NCI-H1048 (cell line): ENCODE measurements at regions not wholly inside any gene's neighbourhood (a gene's known extent, or its start where the extent isn't known, plus 50 kb on each side); places are given as distances from the start of the nearest gene placed in this dataset.

ENCODE experiments used
- DNase-seq: peaks from one replicate; lab custom pipeline; 2025; lab: John Stamatoyannopoulos, UW

DNA sequence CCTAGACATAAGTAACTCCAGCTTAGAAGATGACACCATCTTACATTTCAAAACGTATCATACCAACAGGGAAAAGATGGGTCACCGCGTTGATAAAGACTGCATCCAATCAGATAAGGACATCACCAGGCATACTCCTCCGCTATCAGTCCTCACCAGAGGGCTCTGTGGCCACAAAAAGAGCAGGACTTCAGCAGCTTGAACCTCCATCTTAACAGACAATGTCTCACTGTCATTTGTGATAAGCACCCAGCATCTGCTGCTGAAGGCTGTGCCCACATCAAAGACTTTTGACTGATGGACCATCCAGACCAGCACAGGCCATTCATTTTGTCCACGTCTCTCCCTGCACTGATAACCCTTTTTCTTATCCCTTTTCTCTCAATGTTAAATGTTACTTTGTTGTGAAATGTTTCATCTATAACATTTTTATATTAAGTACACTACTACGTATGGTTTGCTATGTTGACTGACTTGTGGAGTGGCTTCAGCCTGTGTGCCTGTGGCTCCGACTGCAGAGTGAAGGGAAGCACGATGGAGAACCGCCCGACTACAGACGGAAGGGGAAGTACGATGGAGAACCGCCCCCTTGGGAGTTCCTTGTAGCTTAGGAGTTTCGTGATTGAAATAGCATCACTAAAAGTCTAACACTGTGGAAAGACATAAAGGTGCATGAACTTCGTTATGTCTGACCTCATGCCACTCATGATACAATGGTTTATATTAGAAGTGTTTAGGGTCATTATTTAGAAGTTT lies 595.4 kb upstream of the AGA start:
- DNase-seq, result no peak

DNA sequence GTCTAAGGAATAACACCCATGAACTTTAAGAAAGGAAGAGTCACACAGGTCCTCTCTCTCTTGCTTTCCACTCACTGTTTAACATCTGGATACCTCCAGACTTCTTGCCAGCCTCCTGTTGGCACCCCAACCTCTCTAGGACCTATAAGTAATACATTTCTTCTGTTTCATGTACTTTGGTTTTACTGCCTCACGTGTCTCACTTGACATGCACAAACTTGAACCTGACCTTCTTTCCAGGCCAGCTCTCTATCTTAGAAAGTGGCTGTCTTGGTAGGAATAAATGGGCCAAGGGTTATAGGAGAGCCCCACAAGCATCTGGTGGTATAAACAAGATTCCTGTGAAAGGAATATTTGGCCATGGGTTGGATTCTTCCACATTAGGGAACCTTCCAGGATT lies 614.8 kb upstream of the AGA start:
- no peak for DNase-seq

DNA sequence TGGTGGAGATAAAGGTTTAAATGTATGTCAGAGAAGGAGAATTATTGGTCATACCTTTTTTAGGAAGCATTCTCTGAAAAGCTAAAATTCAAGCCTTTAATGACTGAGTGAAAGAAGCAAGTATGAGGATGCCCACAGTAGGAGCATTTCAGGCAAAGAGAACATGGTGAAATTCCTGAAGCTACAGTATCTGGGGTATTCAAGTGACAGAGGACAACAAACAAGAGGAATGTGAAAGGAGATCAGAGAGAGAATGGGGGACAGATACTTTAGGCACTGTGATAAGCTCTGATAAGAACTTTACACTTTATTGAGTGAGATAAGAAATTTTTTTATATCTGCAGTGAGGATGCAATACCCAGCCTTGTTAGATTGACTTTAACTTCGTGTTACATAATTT lies 621.3 kb upstream of the AGA start:
- DNase-seq, result no peak

DNA sequence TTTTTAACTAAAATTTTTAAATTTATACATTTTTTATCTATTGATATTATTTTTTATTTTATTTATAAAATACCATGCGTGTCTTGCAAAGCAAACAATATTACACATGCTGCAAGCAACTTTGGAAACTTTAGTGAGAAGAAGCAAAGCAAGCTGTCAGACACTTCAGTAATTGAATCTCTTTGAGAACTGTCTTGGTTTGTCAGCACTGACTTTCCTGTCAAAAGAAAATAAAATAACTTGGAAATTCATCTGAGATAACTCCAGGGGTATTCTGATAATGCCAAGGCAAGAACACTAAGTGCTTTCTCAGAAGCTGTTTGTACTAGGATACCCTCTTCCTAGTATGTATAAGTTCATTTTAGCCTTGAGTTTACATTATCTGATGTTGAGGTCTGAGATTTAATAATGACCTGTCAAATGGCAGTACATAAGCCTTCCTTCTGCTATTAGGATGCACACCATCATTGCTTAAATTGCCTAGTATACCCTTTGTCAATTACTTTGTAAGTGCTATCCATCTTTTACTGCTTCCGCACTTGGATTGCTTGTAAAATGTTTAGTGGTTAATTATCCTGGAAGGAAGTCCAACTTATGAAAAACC lies 624.2 kb upstream of the AGA start:
- DNase-seq, result no peak

DNA sequence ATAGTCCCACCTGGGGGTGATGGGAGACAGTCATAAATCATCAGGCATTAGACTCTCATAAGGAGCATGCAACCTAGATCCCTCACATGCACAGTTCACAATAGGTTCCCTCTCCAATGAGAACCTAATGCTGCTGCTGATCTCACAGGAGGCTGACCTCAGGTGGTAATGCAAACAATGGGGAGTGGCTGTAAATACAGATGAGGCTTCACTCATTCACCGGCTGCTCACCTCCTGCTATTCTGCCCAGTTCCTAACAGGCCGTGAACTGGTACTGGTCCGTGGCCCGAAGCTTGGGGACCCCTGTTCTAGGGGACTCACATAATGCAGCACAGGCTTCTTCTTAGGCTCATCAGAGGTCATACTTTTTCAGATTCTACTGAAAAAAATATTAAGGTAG lies 625.9 kb upstream of the AGA start:
- no peak for DNase-seq

DNA sequence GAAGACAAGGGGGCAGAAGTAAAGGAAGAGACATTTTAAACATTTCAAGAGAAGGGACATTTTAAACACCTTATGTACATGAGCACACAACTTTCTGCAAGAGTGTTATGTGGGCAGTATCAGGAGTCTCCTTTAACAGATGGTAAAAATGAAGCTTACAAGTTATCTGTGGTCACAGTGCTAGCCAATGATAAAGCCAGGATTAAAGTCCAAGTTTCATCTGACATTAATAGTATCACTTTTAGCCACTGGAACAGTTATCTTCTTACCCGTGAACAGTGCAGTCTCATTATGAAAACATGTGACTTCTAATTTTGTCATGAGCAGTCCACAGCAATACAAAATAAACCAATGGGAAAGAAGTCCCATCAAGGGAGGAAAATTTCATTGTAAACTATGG lies 627.9 kb upstream of the AGA start:
- no peak for DNase-seq

DNA sequence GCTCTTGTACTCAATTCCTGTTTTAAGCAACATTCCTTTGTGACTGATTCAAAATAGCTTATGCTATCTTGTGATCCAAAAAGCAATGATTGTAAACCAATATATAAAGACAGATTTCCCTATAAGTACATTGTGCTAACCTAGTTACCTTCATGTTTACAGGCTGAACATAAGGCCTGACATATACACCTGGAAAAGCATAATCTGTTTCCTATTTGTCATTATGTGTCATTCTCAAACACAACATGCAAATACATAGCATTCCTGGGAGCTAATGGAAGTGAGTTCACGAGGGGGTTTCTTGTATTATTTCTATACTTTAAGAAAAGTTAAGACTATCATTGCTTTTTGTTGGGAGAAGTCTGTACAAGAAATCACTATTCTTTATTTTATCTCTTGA lies 638.1 kb upstream of the AGA start:
- no peak for DNase-seq

DNA sequence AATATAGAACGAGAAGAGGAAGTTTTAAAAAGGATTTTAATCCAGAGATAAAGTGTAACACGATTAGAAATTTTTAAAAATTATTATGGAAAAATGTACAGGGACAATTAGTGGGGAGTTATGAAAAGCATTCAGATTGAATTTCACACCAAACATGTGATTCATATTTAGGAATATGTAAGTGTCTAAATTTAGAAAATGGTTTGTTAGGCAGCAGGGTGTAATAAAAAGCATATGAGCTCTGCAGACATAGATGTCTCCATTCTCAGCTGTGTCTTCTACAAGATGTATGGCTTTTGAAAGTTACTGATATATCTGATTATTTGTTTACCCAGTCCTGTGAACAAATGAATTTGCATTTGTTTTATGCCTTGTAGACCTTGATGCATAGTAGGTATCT lies 638.9 kb upstream of the AGA start:
- no peak for DNase-seq

DNA sequence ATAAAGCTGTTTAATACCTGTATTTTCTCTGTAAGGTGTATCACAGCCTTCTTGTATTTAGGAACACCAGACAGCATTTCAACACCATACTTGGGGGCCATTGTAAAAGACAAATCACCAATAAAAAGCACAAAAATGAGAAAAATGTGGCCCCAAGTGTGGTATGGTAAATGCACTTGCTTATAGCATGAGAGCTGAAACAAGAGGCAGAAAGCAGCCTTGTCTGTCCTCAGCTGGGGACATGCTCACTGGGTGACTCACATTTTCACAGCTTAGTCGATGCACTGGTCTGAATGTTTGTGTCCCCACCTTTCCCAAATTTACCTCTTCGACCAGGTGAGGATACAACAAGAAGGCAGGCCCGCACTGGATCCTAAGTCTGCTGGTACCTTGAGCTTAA lies 639.7 kb upstream of the AGA start:
- DNase-seq, result no peak

DNA sequence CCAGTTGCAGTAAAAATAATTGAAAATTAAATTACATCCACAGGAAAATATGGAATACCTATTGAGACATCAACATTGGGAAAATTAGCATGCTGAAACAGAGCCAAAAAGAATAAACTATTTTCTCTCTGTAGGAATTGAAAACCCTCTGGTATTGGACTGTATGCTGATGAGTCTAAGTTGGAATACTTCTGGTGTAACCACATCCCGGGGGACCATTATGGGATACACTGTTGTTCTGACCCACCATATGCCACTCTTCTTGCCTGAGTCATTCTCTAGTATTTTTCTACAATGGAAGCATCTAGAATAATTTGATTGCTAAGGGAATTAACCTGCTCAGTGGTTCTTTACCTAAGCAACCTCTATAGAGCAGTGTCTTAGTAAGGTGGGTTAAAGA lies 640.7 kb upstream of the AGA start:
- DNase-seq, result no peak

DNA sequence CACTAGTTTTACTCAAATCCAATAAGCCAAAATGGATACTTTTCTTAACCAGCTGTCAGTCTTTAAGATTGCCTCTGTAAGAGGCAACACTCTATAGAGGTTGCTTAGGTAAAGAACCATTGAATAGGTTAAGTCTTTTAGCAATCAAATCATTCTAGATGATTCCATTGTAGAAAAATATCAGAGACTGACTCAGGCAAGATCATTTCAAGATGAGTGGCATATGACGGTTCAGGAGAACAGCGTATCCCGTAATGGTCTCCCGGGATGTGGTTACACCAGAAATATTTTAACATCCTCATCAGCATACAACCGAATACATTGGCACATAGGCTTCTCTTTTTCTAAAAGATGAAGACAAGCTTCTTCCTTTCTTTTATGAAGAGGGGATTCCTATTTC lies 641.7 kb upstream of the AGA start:
- DNase-seq, result no peak

DNA sequence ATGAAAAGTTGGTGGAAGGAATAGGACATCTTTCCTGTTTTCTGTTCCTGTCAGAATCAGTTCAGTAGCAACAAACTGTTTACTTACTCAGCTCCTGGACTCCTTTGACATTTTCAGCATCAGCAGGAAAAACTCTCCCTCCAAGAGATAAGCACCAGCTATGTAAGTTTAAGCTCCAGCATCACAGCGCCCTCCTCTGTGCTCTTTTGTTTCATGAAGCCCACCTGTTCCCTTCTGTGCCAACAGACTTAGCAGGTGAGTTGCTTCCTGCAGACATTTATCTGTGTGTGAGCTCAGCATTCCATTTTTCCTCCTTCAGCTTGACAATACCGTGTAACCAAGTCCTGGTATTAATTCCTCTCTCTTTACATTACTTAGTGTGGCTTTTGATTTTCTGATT lies 644.1 kb upstream of the AGA start:
- no peak for DNase-seq

DNA sequence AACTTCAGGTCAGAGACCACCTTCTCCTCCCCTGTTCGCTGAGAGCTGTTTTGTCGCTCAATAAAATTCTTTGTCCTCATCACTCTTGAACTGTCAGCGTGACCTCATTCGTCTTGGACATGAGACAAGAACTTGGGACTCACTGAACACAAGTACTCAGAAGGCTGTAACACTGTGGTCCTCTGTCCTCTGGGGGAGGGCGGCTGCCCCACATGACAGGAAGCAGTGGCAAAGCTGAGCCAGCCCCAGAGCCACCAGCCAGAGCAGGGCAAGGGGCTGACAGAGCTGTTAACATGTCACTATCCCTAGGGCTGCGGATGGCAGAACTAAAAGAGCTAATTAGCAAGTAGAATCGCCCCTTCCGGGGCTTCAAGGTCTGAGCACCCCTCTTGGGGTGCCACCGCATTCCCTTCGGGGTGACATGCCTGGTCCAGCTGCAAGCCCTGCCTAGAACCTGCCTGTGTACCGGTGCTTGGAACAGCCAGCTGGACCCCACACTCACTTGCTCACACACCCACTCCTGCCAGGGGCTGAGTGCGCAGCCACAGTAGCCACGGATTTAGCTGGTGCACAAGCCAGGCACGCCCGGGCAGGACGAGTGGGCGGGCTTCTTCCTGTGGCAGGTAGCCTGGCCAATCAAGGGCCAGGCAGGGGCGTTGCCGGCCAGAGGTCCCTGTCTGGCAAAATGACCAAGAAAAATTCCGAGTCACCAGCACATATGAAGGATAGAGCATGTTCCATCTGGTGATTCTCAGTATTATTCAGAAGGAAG lies 648.6 kb upstream of the AGA start:
- no peak for DNase-seq

DNA sequence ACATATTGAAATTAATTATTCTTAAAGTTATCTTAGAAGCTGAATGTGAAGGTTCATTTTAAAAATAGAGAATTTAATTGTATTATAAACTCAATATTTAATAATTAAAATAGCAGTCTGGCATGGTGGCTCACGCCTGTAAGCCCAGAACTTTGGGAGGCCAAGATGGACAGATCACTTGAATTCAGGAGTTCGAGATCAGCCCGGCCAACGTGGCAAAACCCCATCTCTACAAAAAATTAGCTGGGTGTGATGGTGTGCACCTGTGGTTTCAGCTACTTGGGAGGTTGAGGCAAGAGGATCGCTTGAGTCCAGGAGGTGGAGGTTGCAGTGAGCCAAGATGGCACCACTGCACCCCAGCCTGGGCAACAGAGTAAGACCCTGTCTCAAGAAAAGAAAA lies 659.9 kb upstream of the AGA start:
- DNase-seq, result no peak

DNA sequence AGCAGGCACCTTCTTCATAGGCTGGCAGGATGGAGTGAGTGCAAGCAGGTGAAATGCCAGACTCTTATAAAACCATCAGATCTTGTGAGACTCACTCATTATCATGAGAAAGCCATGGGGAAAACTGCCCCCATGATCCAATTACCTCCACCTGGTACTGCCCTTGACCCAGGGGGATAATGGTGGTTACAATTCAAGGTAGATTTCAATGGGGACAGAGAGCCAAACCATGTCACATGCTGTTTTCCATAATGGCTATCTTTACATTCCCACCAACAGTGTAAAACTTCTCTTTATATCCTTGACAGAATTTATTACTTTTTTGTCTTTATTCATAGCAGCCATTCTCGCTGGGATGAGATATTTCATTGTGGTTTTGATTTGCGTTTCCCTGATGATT lies 663.0 kb upstream of the AGA start:
- no peak for DNase-seq

DNA sequence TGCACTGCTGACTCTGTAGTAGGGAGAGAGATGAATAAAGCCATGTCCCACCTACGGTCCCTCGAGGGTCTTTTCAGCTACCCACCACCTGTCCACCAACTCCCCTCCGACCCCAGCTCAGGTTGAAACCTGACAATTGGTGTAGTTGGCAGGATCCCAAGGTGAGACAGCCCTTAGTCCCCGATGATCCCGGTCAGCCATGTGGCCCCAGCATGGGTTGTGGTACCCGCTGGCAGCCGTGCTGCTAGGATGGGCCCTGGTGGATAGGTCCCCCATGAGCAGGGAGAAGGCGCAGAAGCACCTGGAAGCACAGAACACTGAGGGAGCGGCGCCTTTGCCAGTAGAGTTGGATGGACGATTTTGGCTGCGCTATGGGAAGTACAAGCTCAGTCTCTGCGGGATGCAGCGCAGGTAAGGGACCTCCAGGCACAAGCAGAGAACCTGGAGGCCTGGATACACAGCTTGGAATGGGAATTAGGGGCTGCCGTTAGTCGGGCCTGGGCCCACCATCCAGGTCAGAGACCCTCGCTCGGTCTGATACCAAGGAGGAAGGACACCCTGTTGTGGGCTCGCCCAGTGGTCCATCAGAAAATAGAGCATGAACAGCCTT lies 694.6 kb upstream of the AGA start:
- no peak for DNase-seq

DNA sequence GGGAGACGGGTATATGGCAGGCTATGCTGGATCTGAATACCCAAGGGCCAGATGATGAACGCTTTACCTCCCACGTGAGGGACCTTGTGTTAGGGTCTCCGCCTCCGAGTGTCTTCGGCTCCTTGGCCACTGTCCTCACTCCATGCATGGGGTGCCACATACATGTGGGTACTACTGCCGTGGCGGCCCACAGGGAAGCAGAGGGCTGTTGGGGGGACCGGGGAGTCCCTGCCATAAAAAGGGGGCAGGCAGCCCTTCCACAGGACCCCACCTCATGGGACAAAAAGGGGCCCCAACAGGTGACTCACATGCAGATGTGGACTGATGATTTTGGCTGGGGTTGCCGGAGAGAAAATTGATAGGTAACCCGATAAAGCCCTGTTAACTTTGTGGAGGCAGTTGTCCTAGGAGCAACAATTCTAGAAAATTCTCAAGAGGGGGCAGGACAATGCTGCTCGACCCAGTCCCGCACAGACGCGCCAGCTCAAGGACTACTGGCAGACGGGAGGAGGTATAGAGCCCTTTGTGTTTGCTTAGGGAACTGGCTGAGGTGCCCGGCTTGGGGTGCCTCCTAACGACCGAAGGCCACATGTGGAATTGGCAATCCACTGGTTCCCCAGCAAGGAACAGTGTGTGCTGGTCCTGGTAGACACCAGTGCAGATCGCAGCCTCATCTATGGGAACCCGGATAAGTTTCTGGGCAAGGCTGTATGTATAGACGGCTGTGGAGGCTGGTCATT lies 695.7 kb upstream of the AGA start:
- no peak for DNase-seq

DNA sequence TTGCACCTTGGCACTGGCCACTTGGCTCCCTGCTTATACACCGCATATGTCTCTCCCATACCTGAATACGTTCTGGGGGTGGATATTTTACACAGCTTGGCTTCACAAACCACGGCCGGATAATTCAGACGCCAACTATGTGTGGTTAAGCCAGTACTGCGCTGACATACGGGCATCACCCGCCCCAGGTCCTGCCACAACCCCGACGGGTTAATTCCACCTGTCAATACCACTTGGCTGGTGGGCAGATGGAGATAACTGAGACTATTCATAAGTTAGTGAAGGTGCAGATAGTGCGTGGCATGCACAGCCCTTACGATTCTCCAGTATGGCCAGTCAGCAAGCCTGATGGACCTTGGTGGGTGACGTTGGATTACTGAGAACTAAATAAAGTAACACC lies 696.3 kb upstream of the AGA start:
- DNase-seq, result no peak

DNA sequence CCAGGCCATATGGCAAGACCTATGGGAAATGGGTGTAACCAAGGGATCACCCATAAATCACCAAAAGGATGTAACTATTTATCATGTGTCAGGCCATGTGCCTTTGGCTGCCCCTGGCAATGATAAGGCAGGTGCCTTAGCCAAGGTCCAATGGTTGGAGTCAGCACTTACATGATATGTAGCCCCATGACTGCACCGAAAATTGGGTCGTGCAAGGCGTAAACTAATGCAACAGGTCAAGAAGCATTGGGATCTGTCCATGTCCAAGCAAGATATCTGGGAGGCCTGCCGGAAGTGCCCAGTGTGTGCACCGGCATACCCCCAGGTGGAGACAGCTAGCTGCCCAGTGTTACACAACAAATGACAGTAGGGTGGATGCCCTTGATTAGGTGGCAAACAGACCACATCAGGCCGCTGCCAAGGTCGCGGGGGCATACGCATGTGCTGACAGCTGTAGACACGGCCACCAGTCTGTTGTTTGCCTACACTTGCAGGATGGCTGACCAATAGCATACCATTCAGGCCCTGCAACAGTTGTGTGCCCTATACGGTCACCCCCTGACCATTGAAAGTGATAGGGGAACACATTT lies 698.2 kb upstream of the AGA start:
- no peak for DNase-seq

DNA sequence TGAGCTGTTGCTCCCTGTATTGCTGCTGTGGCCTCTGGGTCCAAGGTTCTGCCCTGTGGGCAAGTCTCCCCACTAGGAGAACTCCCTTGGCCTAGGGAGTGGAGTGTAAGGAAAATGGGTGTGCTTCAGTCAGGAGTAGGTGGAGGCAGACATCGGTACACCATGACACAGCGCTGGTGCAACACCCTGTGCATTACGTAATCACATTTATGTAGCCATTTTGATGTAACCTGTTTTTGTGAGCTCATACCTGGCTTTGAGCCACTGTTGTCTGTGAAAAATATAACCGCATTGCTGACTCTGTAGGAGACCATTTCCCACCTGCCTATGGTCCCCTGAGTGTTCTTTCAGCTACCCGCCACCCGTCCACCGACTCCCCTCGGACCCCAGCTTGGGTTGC lies 700.5 kb upstream of the AGA start:
- DNase-seq, result no peak

DNA sequence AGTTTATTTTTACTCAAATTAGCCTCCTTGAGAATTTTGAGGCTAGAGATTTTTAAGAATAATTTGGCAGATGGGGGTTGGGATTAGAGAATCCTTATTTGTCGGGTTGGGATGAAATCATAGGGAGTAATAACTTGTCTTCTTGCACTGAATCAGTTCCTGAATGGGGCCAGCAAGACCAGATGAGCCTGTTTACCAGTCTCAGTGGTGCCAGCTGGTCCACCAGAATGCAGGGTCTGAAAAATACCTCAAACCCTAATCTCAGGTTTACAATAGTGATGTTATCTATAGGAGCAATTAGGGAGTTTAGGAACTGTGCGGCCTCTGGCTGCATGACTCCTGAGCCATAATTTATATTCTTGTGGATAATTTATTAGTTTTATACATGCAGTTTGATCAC lies 705.9 kb upstream of the AGA start:
- DNase-seq, result no peak
